HG03460 (cell line): ENCODE measurements at regions not wholly inside any gene's neighbourhood (a gene's known extent, or its start where the extent isn't known, plus 50 kb on each side); places are given as distances from the start of the nearest gene placed in this dataset.

Experiments
- ATAC-seq: cut with Tn5 transposase; IDR thresholded peaks from one replicate; pipeline ENCODE4 v1.9.1; 2021; ENCODE audit not compliant: unreplicated experiment

DNA sequence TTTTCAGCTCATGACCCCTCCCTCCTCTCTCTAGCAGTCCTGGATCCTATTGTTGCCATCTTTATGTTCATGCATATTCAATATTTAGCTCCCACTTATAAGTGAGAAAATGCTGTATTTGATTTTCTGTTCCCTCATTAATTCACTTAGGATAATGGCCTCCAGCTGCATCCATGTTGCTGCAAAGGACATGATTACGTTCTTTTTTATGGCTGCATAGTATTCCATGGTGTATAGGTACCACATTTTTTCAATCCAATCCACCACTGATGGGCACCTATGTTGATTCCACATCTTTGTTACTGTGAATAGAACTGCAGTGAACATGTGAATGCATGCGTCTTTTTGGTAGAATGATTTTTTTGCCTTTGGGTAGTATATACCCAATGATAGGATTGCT lies 188.4 kb downstream of the FOXL1 start:
- no peak for ATAC-seq

- no peak for ATAC-seq
Observed at GRCh38 chr16:86768228-86768791, 190.0 kb downstream of the FOXL1 start.

GRCh38 chr16:86768999-86769398 lies 190.7 kb downstream of the FOXL1 start:
- ATAC-seq, result no peak

GRCh38 chr16:86771506-86772460 lies 193.4 kb downstream of the FOXL1 start:
- ATAC-seq, result no peak

DNA sequence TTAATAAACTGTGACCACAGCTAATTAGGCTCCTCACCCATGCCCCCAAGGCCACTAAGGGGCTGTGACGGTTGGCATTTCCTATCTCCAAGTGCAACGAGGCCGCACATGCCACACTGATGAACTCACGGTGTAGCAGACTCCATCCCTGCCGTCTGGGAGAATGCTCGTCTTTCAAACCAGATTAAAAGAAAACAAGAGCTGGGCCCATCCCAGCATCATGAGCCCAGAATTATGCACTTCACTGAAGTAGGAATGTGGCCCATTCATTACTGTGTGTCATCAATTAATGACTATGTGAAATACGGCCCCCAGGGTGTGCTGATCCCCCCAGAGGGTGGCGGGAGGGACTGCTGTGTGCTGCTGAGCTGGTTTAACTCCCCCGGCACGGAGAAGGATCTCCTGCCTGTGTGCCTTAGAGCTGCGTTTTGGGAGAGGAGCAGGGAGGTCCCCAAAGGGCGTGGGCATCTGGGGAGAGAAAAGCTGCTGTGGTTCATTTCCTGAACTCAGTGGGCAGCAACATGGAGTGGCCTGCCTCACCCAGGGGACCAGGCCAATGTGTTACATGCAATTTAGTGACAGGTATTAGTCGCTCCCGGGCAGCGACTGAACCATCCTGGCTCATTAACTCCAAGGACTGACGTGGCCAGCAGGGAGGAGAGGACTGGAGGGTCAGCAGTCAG lies 194.5 kb downstream of the FOXL1 start:
- ATAC-seq, result no peak

- no peak for ATAC-seq
Observed at GRCh38 chr16:86773354-86773715, 195.0 kb downstream of the FOXL1 start.

- ATAC-seq, result no peak
Observed at GRCh38 chr16:86774931-86775330, 196.6 kb downstream of the FOXL1 start.

- ATAC-seq, result no peak
Observed at GRCh38 chr16:86775511-86775921, 197.2 kb downstream of the FOXL1 start.

GRCh38 chr16:86777381-86777946 lies 199.1 kb downstream of the FOXL1 start:
- no peak for ATAC-seq

DNA sequence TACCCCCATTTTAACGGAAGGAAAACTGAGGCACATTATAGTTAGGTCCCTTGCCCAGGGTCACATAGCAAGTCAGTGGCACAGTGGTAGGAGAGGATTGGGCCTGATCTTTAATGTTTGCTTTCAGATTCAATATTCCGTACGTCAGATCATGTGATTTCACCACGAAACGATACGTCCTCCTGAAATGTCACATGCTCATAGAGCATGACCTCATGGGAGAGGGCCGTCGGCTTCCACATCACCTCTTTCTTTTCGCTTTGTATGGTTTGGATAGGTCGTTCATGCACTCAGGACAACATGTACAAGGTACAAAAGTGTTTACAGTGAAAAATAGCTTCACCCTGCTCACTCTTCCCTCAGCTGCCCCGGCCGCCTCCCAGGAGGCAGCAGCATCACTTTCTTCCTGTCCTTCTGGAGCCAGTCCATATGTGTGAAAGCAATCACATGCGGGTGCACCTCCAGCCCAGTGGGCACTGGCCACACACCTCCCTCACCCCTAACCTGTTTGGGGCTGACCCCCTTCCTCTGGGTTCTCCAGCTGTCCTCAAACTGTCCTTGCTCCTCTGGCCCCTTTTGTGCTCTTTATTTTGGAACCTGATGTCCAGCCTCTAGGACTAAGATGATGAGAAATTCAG lies 199.9 kb downstream of the FOXL1 start:
- no peak for ATAC-seq

- ATAC-seq, result no peak
Observed at GRCh38 chr16:86778978-86779377, 200.6 kb downstream of the FOXL1 start.

DNA sequence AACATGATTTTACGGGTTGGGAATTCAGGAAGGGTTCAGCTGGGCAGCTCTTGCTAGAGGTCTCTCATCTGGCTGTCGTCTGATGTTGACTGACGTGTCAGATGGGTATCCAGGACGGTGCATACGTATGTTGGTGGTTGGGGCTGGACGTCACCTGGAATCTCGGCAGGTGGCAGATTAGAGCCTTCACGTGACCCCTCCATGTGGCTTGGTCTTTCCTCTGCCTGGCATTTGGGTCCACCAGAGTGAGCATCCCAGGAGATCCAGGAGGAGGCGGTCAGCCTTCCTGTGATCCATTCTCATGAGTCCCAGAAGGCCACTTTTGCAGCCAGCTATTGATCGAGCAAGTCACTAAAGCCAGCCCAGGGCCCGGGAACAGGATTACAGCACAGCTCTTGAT lies 202.7 kb downstream of the FOXL1 start:
- no peak for ATAC-seq

DNA sequence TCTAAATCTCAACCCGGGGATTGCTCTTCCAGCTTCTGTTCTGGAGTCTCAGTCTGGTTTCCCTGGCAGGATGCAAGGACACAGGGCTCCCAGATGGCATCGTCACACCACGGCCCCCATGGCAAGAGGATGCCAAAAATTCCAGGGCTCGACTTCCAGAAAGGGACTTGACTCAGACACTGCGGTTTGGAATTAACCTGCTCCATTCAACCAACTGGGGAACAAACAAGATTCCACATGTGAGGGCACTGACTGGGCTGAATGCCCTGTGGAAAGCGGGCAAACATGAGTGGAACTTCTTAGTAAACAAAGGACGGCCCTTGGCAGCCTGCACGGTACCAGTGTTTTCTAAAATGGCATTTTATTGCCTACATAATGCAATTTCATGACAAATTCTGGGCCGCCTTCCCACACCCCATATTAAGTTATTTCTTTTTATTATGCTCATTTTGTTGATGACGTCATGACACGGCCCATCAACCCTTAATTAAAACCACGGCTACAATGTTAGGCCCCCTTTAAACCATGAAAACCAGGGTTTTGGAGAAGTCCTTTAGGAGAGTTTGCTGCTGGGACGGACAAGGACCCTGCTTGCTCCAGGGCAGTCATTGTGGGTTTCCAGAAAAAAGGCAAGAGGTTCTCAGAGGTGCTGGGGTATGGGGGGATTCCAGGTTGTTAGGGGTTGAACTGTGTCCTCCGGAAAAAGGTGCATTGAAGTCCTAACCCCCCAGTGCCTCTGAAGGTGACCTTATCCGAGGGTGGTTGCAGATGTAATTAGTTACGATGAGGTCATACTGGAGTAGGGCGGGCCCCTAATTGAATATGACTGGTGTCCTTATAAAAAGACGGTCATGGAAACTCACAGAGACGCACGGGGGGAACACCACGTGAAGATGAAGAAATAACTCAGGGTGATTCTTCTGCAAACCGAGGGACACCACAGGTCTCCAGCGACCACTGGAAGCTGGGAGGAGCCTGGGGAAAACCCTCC lies 205.6 kb downstream of the FOXL1 start:
- ATAC-seq, result no peak

- no peak for ATAC-seq
Observed at GRCh38 chr16:86786338-86786737, 208.0 kb downstream of the FOXL1 start.

- no peak for ATAC-seq
Observed at GRCh38 chr16:86786994-86787393, 208.6 kb downstream of the FOXL1 start.

GRCh38 chr16:86787538-86787937 lies 209.2 kb downstream of the FOXL1 start:
- ATAC-seq, result no peak

DNA sequence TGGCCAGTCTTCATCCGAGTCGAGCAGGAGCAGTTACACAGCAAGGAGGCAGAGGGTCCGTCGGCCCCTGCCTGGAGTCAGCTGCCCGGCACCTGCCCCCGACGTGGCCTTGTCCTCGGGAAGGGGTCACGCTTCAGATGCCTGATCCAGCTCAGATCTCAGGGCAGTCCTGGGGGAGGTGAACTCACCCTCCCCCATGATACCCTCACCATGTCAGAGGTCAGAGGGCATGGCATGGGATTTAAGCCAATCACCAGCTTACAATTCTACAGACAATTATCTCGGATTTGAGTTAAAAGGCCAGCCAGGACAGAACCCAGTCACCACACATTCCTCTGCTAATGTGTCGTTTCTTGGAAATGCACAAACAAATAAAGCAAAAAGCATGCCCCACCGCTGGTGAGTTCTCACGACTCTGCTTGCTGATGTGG lies 211.3 kb downstream of the FOXL1 start:
- ATAC-seq, result no peak

DNA sequence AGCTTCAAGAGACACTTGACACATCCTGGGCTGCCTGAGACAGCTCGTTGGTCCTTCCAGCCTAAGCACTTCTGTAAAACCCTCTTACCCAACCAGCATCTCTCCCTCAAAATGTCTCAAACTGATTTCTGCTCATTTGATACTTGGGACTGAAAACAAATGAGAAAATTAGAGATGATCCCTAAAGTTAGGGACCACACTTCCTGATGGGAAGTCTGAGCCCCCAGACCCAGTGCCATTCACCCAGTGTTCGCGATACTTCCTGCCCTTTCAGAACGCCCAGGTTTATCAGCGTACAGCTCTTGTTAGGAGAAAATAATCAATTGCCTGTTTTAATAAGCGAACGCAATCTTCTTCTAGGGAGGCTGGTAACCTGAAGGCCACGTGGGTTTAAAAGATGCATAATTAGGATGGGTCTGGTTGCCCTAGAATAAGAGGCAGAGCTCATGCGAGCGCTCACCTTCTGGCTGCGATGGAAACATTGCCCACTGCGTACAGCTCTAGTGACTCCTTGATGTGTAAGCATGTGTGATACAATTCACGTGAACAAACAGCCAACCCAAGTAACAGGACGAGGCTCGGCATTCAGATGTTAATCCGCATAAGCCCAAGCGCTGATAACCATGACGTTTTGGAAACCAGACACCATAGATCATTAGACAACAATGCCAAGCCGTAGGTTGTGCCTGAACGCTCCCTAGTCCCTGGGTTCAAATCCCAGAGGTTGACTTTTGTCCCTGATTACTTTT lies 213.1 kb downstream of the FOXL1 start:
- no peak for ATAC-seq

DNA sequence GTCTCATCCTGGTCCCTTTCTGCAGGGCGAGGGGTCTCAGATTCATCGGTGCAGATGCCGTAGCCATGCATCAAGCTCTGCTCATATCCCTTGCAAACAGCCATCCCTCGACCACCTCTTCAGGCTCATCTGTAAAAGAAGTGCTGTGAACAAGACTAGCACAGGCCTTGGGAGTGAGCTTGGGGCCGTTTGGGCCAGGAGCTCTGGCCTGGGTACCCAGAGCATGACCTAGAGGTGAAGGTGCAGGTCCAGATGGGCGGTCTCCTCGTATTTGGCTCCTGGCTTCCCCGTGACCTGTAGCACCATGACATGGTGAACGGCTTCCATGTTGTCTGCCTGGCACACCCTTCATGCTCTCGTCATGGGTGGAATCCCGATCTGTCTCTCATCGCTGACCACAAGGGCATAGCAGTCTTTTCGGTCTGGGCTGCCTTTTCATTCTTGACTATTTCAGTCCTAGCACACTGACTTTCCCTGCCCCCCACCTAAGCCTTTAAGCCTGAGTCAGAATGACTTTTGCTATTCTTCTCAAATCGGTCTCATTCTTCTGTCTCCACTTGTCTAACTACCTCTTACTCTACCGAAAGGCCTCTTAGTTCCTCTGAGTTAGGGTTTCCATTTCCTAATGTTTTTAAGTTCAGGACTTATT lies 216.0 kb downstream of the FOXL1 start:
- ATAC-seq, result no peak
